ENCODE measurements at regions not wholly inside any gene's neighbourhood (a gene's known extent, or its start where the extent isn't known, plus 50 kb on each side); places are given as distances from the start of the nearest gene placed in this dataset.

GRCh38 chr18:33835419-33835818 is 257.4 kb downstream of the ASXL3 start:
- Mint-ChIP-seq H3K4me3 (ENCODE audit: unreplicated experiment) (no peak overlapping the region), H3K9me3 (ENCODE audit: unreplicated experiment) (peaks cover 8% of the 10 kb centered on the region), H3K4me1 (ENCODE audit: unreplicated experiment) (peaks cover 14% of the 10 kb centered on the region), H3K36me3 (ENCODE audit: unreplicated experiment) (peaks cover 4% of the 10 kb centered on the region), H3K27me3 (ENCODE audit: unreplicated experiment) (no peaks in the 10 kb centered on the region), H3K27ac (ENCODE audit: unreplicated experiment) (no peak overlapping the region)
- DNase-seq (ENCODE audit: extremely low spot score, unreplicated experiment): no peak
- TF ChIP-seq CTCF (IDR thresholded peaks at IDR 0.05): no peak

GRCh38 chr18:33833842-33834241 is 255.8 kb downstream of the ASXL3 start:
- no peak for DNase-seq (ENCODE audit: extremely low spot score, unreplicated experiment)
- no peak overlapping the region for H3K27ac Mint-ChIP-seq (ENCODE audit: unreplicated experiment)
- peaks cover 2% of the 10 kb centered on the region for H3K4me1 Mint-ChIP-seq (ENCODE audit: unreplicated experiment)
- no peaks in the 10 kb centered on the region for H3K27me3 Mint-ChIP-seq (ENCODE audit: unreplicated experiment)
- H3K4me3 Mint-ChIP-seq (ENCODE audit: unreplicated experiment): no peak overlapping the region
- H3K36me3 Mint-ChIP-seq (ENCODE audit: unreplicated experiment): peaks cover 4% of the 10 kb centered on the region
- H3K9me3 Mint-ChIP-seq (ENCODE audit: unreplicated experiment): peaks cover 12% of the 10 kb centered on the region
- peak; percentile 16 for TF ChIP-seq CTCF (IDR thresholded peaks at IDR 0.05)

GRCh38 chr18:33831424-33831823 is 253.4 kb downstream of the ASXL3 start:
- no peak for TF ChIP-seq CTCF (IDR thresholded peaks at IDR 0.05)
- DNase-seq (ENCODE audit: extremely low spot score, unreplicated experiment): no peak
- Mint-ChIP-seq H3K4me1 (ENCODE audit: unreplicated experiment) (no peaks in the 10 kb centered on the region), H3K27me3 (ENCODE audit: unreplicated experiment) (no peaks in the 10 kb centered on the region), H3K36me3 (ENCODE audit: unreplicated experiment) (peaks cover 4% of the 10 kb centered on the region), H3K27ac (ENCODE audit: unreplicated experiment) (no peak overlapping the region), H3K4me3 (ENCODE audit: unreplicated experiment) (no peak overlapping the region), H3K9me3 (ENCODE audit: unreplicated experiment) (peaks cover 12% of the 10 kb centered on the region)

GRCh38 chr18:33830213-33830612 is 252.2 kb downstream of the ASXL3 start:
- no peak overlapping the region for H3K4me3 Mint-ChIP-seq (ENCODE audit: unreplicated experiment)
- no peak for DNase-seq (ENCODE audit: extremely low spot score, unreplicated experiment)
- no peak for TF ChIP-seq CTCF (IDR thresholded peaks at IDR 0.05)
- no peaks in the 10 kb centered on the region for H3K27me3 Mint-ChIP-seq (ENCODE audit: unreplicated experiment)
- H3K36me3 Mint-ChIP-seq (ENCODE audit: unreplicated experiment): peaks cover 4% of the 10 kb centered on the region
- H3K9me3 Mint-ChIP-seq (ENCODE audit: unreplicated experiment): peaks cover 12% of the 10 kb centered on the region
- no peaks in the 10 kb centered on the region for H3K4me1 Mint-ChIP-seq (ENCODE audit: unreplicated experiment)
- H3K27ac Mint-ChIP-seq (ENCODE audit: unreplicated experiment): no peak overlapping the region

GRCh38 chr18:33828949-33829348 is 250.9 kb downstream of the ASXL3 start:
- no peak for TF ChIP-seq CTCF (IDR thresholded peaks at IDR 0.05)
- Mint-ChIP-seq H3K4me1 (ENCODE audit: unreplicated experiment) (no peaks in the 10 kb centered on the region), H3K9me3 (ENCODE audit: unreplicated experiment) (peaks cover 15% of the 10 kb centered on the region), H3K36me3 (ENCODE audit: unreplicated experiment) (peaks cover 4% of the 10 kb centered on the region), H3K27ac (ENCODE audit: unreplicated experiment) (no peak overlapping the region), H3K4me3 (ENCODE audit: unreplicated experiment) (no peak overlapping the region), H3K27me3 (ENCODE audit: unreplicated experiment) (no peaks in the 10 kb centered on the region)
- no peak for DNase-seq (ENCODE audit: extremely low spot score, unreplicated experiment)

Measured in osteocyte (in vitro differentiated cells).